RWPE2 (cell line): ENCODE measurements at regions not wholly inside any gene's neighbourhood (a gene's known extent, or its start where the extent isn't known, plus 50 kb on each side); places are given as distances from the start of the nearest gene placed in this dataset.

Source experiments
- ATAC-seq: fragments of 200-7000 bp; cut with Tn5 transposase; 3 replicates; pipeline ENCODE4 v1.9.1; 2021; ENCODE audit warnings: low read depth
- DNase-seq: peaks from one replicate; pipeline ENCODE4 v3.0.0-alpha.2; 2020; ENCODE audit warnings: low spot score
- H3K27ac ChIP-seq: fragments of 450-650 bp; 2 replicates; pipeline ENCODE4 v1.5.1; 2017; ENCODE audit warnings: mild to moderate bottlenecking; ENCODE audit not compliant: poor library complexity, severe bottlenecking
- H3K27me3 ChIP-seq: fragments of 250-450 bp; sonication (Bioruptor Pico); 2 replicates; pipeline ENCODE4 v1.5.1; 2021; ENCODE audit warnings: mild to moderate bottlenecking, moderate library complexity; ENCODE audit not compliant: insufficient read depth, poor library complexity, severe bottlenecking
- H3K36me3 ChIP-seq: fragments of 250-450 bp; sonication (Bioruptor Pico); 2 replicates; pipeline ENCODE4 v1.5.1; 2020; ENCODE audit warnings: low read depth, mild to moderate bottlenecking, moderate library complexity
- H3K4me1 ChIP-seq: fragments of 250-450 bp; sonication (Bioruptor Pico); 2 replicates; pipeline ENCODE4 v1.5.1; 2021; ENCODE audit warnings: mild to moderate bottlenecking, moderate library complexity; ENCODE audit not compliant: insufficient read depth, poor library complexity, severe bottlenecking
- H3K4me3 ChIP-seq: fragments of 250-450 bp; sonication (Bioruptor Pico); 2 replicates; pipeline ENCODE4 v1.5.1; 2021; ENCODE audit warnings: mild to moderate bottlenecking, moderate library complexity; ENCODE audit not compliant: severe bottlenecking
- H3K9me3 ChIP-seq: fragments of 250-450 bp; sonication (Bioruptor Pico); 2 replicates; pipeline ENCODE4 v1.5.1; 2021; ENCODE audit warnings: mild to moderate bottlenecking, moderate library complexity; ENCODE audit not compliant: severe bottlenecking
- TF ChIP-seq, protein P1 (sequence below): fragments of 450-650 bp; IDR thresholded peaks from one replicate; pipeline ENCODE4 v1.5.1; 2017; ENCODE audit warnings: mild to moderate bottlenecking, moderate library complexity; ENCODE audit not compliant: poor library complexity, severe bottlenecking

DNA sequence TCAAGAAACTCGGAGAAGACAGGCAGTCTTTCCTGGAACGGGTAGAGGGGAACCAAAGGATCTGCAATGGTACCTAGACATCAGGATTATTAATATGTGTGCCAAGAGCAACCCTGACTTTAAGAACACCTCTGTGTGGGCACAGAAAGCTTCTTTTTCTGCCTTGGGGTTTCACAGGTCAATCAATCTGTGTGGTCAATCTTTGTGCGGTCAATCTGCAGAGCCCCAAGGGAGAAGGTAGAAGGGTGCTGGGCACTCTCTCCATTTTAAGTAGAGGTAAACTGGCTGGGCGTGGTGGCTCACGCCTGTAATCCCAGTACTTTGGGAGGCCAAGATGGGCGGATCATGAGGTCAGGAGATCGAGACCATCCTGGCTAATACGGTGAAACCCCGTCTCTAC is 100.7 kb downstream of the ARF6 start:
- no peak for ATAC-seq

DNA sequence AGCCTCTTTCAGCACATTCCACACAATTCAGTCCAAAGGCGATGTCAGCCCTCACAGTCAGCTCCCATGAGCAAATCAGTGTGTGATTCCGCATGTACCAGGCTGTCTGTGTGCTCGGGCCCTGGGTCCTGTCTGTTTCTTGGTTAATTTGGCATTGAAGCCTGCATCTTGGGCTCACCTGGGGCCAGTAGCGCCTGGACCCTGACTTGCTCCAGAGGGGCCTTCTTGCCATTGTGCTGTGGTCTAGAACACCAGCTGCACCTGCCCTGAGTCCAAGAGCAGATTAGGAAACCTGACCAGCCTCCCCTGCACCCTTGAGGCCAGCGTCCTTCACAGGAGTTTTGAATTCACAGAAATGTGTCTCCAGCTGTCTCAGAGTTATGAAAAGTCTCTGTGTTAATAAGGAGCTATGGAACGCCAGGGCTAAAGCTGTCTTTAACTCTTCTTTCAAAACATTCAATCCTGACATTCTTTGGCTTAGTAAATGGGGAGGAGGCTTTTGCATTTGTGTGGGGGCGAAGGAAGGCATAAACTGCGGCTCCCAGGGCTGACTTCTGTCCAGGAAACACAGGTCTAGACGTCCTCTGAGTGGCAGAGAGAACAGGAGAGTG is 102.2 kb downstream of the ARF6 start:
- no peak for ATAC-seq

More for the DNA sequence above, 100.7 kb downstream of the ARF6 start:
- no peak overlapping the region for H3K27ac ChIP-seq
- TF ChIP-seq, protein P1, sequence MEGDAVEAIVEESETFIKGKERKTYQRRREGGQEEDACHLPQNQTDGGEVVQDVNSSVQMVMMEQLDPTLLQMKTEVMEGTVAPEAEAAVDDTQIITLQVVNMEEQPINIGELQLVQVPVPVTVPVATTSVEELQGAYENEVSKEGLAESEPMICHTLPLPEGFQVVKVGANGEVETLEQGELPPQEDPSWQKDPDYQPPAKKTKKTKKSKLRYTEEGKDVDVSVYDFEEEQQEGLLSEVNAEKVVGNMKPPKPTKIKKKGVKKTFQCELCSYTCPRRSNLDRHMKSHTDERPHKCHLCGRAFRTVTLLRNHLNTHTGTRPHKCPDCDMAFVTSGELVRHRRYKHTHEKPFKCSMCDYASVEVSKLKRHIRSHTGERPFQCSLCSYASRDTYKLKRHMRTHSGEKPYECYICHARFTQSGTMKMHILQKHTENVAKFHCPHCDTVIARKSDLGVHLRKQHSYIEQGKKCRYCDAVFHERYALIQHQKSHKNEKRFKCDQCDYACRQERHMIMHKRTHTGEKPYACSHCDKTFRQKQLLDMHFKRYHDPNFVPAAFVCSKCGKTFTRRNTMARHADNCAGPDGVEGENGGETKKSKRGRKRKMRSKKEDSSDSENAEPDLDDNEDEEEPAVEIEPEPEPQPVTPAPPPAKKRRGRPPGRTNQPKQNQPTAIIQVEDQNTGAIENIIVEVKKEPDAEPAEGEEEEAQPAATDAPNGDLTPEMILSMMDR: no peak
- H3K4me3 ChIP-seq: no peak overlapping the region
- H3K4me1 ChIP-seq: no peaks in the 10 kb centered on the region
- no peaks in the 10 kb centered on the region for H3K9me3 ChIP-seq
- DNase-seq: no peak
- H3K27me3 ChIP-seq: no peaks in the 10 kb centered on the region
- H3K36me3 ChIP-seq: no peaks in the 10 kb centered on the region

DNA sequence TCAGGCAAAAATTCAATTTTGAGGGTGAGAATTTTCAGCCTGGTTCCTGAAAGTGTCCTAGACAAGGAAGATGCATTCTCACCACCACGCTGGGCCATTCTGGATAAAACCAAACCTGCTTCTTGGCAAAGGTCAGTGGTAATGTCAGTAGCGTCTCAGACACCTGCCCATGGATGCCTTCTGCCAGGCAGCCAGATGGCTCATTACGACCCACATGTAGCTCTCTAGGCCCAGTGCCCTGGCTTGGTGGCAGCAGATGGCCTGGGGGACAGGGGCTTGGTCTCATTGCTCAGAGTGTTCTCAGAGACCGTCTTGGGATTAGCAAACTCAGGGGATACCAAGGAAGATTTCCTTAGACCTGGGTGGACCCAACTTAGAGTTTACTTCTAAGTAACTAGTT is 105.1 kb downstream of the ARF6 start:
- no peak for DNase-seq
- H3K4me3 ChIP-seq: no peak overlapping the region
- no peaks in the 10 kb centered on the region for H3K9me3 ChIP-seq
- H3K36me3 ChIP-seq: no peaks in the 10 kb centered on the region
- TF ChIP-seq, protein P1: no peak
- H3K27me3 ChIP-seq: no peaks in the 10 kb centered on the region
- ATAC-seq: no peak
- peaks cover 40% of the 10 kb centered on the region for H3K4me1 ChIP-seq
- H3K27ac ChIP-seq: peak overlapping the region; percentile 96

More for the DNA sequence above, 102.2 kb downstream of the ARF6 start:
- Histone ChIP-seq H3K4me1 (peaks cover 13% of the 10 kb centered on the region), H3K4me3 (no peak overlapping the region), H3K27ac (no peak overlapping the region), H3K9me3 (no peaks in the 10 kb centered on the region), H3K27me3 (no peaks in the 10 kb centered on the region), H3K36me3 (no peaks in the 10 kb centered on the region)
- no peak for DNase-seq
- TF ChIP-seq, protein P1: no peak

DNA sequence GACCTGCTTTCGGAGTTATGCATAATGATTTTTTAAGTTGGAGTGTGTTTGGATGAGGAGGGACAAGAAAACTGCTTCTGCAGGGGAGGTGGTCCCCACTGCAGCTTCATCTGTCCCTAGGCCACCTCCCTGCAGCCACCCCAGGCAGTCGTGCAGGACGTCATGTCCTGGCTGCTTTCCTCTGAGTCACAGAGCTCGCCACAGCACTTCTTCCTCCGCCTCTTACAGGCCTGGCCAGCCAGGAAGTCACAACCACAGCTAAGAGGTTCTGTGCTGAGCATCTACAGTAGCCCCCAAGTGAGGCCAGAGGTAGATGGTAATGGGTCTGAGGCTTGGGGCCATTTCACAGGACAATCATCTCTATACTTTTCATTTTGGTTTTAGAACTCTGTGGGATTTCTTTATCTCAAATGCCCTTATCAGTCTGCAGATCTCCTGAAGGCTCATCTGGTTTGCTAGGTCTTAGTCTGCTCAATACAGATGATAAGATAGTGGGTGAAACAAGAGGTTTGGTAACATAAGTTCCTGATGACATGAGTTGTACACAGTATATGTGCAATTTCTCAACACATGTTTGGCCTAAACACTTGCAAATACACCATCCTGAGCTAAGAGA is 106.4 kb downstream of the ARF6 start:
- Histone ChIP-seq H3K4me1 (peaks cover 46% of the 10 kb centered on the region), H3K36me3 (no peaks in the 10 kb centered on the region), H3K27me3 (no peaks in the 10 kb centered on the region), H3K27ac (peak overlapping the region; percentile 96), H3K4me3 (no peak overlapping the region), H3K9me3 (no peaks in the 10 kb centered on the region)
- DNase-seq (no peak), ATAC-seq (peak; percentile 17; the same call in 2 of the 3 replicates)
- TF ChIP-seq, protein P1: no peak

DNA sequence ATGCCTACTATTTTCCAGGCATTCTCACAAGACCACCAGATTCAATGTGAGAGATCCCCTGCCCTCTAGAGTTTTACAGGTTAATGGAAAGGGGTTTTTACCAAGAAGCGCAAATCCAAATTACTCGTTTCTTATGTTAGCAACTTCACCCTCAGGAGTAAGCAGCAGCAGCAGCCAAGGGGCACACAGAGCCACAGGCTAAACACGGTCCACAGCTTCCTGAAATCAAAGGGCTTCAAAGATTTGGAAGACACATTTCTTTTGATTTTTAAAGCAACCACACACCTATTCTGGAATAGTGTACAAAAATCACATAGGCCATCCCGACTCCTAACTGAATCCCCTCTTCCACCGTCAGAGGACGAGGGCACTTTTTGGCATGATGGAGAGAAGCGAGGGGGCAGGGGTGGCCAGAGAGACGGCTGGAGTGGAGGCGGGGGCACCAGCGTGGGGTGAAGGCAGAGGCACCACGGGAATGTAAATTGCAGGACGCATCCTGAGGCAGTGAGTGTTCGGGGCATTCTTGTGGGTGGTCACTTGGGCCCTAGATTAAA is 107.0 kb downstream of the ARF6 start:
- Histone ChIP-seq H3K27ac (peak overlapping the region; percentile 96), H3K36me3 (no peaks in the 10 kb centered on the region), H3K9me3 (no peaks in the 10 kb centered on the region), H3K4me1 (peaks cover 48% of the 10 kb centered on the region), H3K27me3 (no peaks in the 10 kb centered on the region), H3K4me3 (no peak overlapping the region)
- DNase-seq (no peak), ATAC-seq (no peak)
- TF ChIP-seq, protein P1: no peak
